ENCODE measurements at regions not wholly inside any gene's neighbourhood (a gene's known extent, or its start where the extent isn't known, plus 50 kb on each side); places are given as distances from the start of the nearest gene placed in this dataset.
A peak's percentile ranks its signal among the peaks of the same experiment; 100 is the strongest.

DNA sequence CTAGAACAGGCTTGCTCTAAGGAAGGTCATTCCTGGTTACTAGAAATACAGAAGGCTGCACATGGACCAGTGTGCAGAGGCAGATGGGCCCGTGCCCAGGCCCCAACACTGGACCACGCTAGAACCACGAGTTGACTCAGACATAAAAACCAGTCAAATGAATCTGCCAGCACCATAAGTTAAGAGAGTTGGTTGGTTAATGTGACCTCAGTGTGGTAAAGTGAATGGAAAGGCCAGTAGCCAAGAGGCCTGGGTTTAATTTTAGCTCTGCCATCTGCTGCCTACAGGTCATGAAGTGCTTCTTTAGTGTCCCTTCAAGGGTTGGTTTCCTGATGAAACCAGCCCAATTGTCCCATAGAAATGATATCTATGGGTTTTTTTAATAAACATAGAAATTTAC is 329.6 kb upstream of the NRP1 start:
- DNase-seq = no peak
- Histone ChIP-seq H3K4me3 (no peak overlapping the region), H3K27me3 (no peaks in the 10 kb centered on the region), H3K9me3 (peaks cover 0 to 4% (median 0%) of the 10 kb centered on the region in 4 donors), H3K36me3 (no peaks in the 10 kb centered on the region), H3K4me1 (no peaks in the 10 kb centered on the region), H3K27ac (no peak overlapping the region)
- WGBS, 2 donors = 90% methylated on average over 3 of the region's 3 CpGs
- no peak for TF ChIP-seq POLR2A (IDR thresholded peaks at IDR 0.05)
- intact Hi-C loops (cut with DNase I) = no loop called here

GRCh38 chr10:33661580-33662336 is 327.3 kb upstream of the NRP1 start:
- WGBS, 2 donors = 32 to 51% methylated on average over 15 of the region's 15 CpGs
- intact Hi-C loops (cut with DNase I) = no loop called here
- peak in 1 of 4 donors; percentile 17 for TF ChIP-seq EP300 (IDR thresholded peaks at IDR 0.05)
- no peak for TF ChIP-seq POLR2A (IDR thresholded peaks at IDR 0.05)
- TF ChIP-seq POLR2AphosphoS5 (IDR thresholded peaks at IDR 0.05) = peak in 1 of 4 donors; percentile 19
- TF ChIP-seq, protein P1, sequence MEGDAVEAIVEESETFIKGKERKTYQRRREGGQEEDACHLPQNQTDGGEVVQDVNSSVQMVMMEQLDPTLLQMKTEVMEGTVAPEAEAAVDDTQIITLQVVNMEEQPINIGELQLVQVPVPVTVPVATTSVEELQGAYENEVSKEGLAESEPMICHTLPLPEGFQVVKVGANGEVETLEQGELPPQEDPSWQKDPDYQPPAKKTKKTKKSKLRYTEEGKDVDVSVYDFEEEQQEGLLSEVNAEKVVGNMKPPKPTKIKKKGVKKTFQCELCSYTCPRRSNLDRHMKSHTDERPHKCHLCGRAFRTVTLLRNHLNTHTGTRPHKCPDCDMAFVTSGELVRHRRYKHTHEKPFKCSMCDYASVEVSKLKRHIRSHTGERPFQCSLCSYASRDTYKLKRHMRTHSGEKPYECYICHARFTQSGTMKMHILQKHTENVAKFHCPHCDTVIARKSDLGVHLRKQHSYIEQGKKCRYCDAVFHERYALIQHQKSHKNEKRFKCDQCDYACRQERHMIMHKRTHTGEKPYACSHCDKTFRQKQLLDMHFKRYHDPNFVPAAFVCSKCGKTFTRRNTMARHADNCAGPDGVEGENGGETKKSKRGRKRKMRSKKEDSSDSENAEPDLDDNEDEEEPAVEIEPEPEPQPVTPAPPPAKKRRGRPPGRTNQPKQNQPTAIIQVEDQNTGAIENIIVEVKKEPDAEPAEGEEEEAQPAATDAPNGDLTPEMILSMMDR (IDR thresholded peaks at IDR 0.05) = no peak
- Histone ChIP-seq H3K27me3 (no peaks in the 10 kb centered on the region), H3K4me1 (no peaks in the 10 kb centered on the region), H3K36me3 (no peaks in the 10 kb centered on the region), H3K27ac (peak overlapping the region in 2 of 4 donors; percentile 20 to 31), H3K4me3 (no peak overlapping the region), H3K9me3 (peaks cover 0 to 4% (median 0%) of the 10 kb centered on the region in 4 donors)
- DNase-seq = peak; percentile 84

GRCh38 chr10:33660329-33660728 is 325.9 kb upstream of the NRP1 start:
- peaks cover 0 to 4% (median 0%) of the 10 kb centered on the region in 4 donors for H3K9me3 ChIP-seq
- no peaks in the 10 kb centered on the region for H3K4me1 ChIP-seq
- H3K36me3 ChIP-seq = no peaks in the 10 kb centered on the region
- WGBS, 2 donors = 90 to 91% methylated on average over 10 of the region's 10 CpGs
- DNase-seq = no peak
- intact Hi-C loops (cut with DNase I) = no loop called here
- H3K27ac ChIP-seq = no peak overlapping the region
- H3K27me3 ChIP-seq = no peaks in the 10 kb centered on the region
- no peak overlapping the region for H3K4me3 ChIP-seq
- TF ChIP-seq POLR2AphosphoS5 (IDR thresholded peaks at IDR 0.05) = no peak
- no peak for TF ChIP-seq POLR2A (IDR thresholded peaks at IDR 0.05)
- no peak for TF ChIP-seq EP300 (IDR thresholded peaks at IDR 0.05)
- TF ChIP-seq, protein P1 (IDR thresholded peaks at IDR 0.05) = no peak

DNA sequence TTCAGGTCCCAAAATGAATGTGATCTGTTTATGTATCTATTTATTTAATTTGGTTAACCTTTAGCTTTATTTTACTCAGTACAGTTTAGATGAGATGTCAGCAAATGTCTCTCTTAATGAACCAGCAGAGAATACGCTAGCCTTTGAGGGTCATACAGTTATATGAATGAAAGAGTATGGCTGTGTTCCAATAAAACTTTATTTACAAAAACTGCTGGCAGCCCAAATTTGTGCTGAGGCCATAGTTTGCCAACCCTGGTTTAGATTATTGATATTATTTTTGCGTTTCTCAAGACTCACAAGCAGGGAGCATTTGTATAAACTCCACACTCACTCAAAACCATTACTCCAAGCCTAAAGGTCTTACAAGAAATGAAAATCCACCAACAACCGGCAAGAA is 323.4 kb upstream of the NRP1 start:
- H3K9me3 ChIP-seq = no peaks in the 10 kb centered on the region
- TF ChIP-seq, protein P1 (IDR thresholded peaks at IDR 0.05) = no peak
- no peak for TF ChIP-seq POLR2A (IDR thresholded peaks at IDR 0.05)
- TF ChIP-seq EP300 (IDR thresholded peaks at IDR 0.05) = no peak
- TF ChIP-seq POLR2AphosphoS5 (IDR thresholded peaks at IDR 0.05) = no peak
- no peaks in the 10 kb centered on the region for H3K27me3 ChIP-seq
- intact Hi-C loops (cut with DNase I) = no loop called here
- 90 to 91% methylated on average over 3 of the region's 3 CpGs for WGBS, 2 donors
- DNase-seq = no peak
- no peak overlapping the region for H3K27ac ChIP-seq
- no peaks in the 10 kb centered on the region for H3K36me3 ChIP-seq
- no peaks in the 10 kb centered on the region for H3K4me1 ChIP-seq
- H3K4me3 ChIP-seq = no peak overlapping the region

GRCh38 chr10:33657154-33657908 is 322.9 kb upstream of the NRP1 start:
- TF ChIP-seq EP300 (IDR thresholded peaks at IDR 0.05) = no peak
- TF ChIP-seq POLR2A (IDR thresholded peaks at IDR 0.05) = no peak
- TF ChIP-seq, protein P1 (IDR thresholded peaks at IDR 0.05) = no peak
- Histone ChIP-seq H3K9me3 (peaks cover 0 to 2% (median 0%) of the 10 kb centered on the region in 4 donors), H3K4me3 (no peak overlapping the region), H3K27me3 (no peaks in the 10 kb centered on the region), H3K4me1 (no peaks in the 10 kb centered on the region), H3K36me3 (no peaks in the 10 kb centered on the region), H3K27ac (no peak overlapping the region)
- intact Hi-C loops (cut with DNase I) = no loop called here
- no peak for DNase-seq
- 67 to 84% methylated on average over 6 of the region's 6 CpGs for WGBS, 2 donors

Data from sigmoid colon (tissue), 6 donors.